ENCODE measurements at regions not wholly inside any gene's neighbourhood (a gene's known extent, or its start where the extent isn't known, plus 50 kb on each side); places are given as distances from the start of the nearest gene placed in this dataset.

DNA sequence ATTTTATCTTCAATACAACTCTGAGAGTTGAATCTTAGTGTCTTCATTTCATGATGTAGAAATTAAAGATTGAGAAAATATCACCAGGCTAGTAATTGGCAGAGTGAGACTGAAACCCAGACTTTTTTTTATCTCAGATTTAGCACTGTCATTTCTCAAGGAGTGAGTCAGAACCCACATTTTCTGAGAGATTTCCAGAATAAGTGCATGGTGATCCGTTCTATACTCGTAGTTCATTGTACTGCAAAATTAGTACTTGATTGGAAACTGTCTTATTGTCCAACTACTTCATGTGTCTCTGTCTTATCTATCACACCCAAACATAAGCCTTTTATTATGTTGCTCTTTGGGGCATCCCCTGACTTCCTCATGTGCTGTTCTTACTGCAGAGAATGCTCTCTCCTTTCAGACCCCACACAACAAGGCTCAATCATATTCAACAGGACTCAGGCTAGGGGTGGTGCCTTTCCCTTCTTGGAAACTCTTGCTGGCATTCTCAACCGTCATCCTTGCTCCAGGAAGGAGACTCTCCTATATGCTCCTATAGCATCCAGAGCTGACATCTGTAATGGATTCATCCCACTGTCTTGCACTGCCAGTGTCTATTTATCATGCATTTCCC, 76.7 kb upstream of the BLID start:
- DNase-seq (ENCODE audit: low spot score) = no peak
- Histone ChIP-seq H3K4me3 (no peak overlapping the region), H3K27ac (peak overlapping the region; percentile 51 to 77)
- TF ChIP-seq, protein P1, sequence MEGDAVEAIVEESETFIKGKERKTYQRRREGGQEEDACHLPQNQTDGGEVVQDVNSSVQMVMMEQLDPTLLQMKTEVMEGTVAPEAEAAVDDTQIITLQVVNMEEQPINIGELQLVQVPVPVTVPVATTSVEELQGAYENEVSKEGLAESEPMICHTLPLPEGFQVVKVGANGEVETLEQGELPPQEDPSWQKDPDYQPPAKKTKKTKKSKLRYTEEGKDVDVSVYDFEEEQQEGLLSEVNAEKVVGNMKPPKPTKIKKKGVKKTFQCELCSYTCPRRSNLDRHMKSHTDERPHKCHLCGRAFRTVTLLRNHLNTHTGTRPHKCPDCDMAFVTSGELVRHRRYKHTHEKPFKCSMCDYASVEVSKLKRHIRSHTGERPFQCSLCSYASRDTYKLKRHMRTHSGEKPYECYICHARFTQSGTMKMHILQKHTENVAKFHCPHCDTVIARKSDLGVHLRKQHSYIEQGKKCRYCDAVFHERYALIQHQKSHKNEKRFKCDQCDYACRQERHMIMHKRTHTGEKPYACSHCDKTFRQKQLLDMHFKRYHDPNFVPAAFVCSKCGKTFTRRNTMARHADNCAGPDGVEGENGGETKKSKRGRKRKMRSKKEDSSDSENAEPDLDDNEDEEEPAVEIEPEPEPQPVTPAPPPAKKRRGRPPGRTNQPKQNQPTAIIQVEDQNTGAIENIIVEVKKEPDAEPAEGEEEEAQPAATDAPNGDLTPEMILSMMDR (IDR thresholded peaks at IDR 0.05) = no peak

DNA sequence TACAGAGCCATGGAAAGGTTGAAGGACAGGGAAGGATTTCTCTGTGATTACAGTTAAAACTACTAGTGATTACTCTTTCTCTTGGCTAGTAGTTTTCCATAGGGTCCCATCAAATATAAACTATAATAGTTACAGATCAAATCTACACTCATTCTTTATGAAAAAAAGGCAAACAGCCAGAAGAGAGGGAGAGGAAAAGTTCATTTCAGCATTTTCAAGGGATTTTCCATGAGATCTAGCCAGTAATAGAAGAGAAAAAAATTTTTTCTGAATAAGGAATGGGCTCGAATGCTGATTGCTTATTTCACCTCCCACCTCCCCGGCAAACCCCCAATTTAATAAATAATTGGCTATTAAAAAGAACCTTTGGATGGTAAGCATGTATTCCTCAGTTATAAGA, 74.8 kb upstream of the BLID start:
- DNase-seq (ENCODE audit: low spot score) = no peak
- peak overlapping the region; percentile 13 to 15 for H3K27ac ChIP-seq
- no peak overlapping the region for H3K4me3 ChIP-seq
- TF ChIP-seq, protein P1 (IDR thresholded peaks at IDR 0.05) = no peak

DNA sequence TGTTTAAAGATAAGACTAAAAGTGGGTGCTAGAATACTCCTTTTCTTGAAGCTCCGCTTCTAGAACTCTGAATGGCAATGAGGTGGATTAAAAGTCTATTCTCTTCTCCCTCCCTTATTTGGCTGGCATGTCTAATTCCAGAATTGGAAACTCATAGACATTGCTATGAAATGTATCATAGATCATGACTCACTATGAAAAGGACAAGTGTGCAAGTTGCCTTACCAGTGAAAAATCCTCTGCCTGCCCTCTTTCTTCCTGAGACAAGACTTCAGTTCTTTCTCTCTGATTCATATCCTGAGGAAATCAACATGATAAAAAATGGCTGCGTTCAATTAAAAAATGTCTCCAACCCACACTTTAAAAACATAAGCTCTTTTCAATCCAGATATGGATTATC, 73.2 kb upstream of the BLID start:
- peak overlapping the region; percentile 65 to 91 for H3K27ac ChIP-seq
- no peak for DNase-seq (ENCODE audit: low spot score)
- H3K4me3 ChIP-seq = no peak overlapping the region
- TF ChIP-seq, protein P1 (IDR thresholded peaks at IDR 0.05) = no peak

DNA sequence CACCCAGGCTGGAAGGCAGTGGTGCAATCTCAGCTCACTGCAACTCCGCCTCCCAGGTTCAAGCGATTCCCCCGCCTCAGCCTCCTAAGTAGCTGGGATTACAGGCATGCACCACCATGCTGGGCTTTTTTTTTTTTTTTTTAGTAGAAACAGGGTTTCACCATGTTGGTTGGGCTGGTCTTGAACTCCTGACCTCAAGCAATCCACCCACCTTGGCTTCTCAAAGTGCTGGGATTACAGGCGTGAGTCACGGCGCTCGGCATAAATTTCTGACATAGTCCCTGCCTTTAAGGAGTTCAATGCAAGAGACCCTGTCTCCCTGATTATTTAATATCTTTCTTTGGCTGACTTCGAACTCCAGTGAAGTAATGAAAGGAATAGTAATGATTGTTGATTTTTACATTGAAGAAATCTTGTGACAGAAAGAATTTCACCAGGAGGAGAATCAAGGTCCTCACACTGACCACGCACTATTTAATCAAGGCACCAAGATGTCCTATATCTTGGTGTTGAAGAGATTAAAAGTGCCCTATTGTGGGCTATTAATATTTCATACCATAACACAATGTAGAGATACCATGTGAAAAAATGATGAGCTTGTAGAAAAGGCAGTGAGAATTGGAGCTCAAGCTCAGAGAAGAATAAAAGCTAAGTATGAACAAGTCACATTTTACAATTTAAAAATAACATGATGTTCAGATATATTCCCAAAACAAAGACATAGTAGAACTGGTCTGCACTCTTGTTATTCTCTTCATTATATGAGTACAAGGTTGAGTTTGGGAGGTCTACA, 71.6 kb upstream of the BLID start:
- no peak for DNase-seq (ENCODE audit: low spot score)
- Histone ChIP-seq H3K4me3 (no peak overlapping the region), H3K27ac (peak overlapping the region; percentile 65 to 70)
- TF ChIP-seq, protein P1 (IDR thresholded peaks at IDR 0.05) = no peak

DNA sequence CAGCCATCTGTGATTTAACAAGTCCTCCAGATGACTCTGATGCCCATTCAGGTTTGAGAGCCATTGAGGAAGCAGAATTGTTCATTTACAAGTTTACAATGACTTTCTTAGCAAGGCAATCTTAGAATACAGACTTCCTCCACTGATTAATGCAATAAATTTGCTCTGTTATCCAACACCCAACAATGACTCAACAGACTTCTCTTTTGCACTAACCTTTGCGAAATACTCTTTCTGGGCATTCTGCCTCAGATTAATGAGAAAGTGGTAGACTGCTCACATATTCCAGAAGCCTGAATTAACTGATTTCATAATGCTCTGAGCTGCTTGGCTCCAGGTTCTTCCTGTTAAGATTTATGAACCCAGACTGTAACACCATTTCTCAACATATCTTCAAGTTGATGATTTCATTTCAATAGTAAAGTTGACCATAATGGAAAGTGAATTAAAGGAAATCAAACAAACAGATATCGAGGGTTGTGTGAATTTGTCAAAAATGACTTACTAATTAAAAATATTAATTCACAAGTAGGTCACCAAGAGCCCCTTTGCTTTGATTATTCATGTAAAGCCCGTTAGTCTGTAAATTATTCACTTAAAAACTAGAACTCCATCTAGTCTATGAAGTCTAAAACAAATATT, 70.5 kb upstream of the BLID start:
- no peak overlapping the region for H3K4me3 ChIP-seq
- peak overlapping the region; percentile 49 to 65 for H3K27ac ChIP-seq
- no peak for DNase-seq (ENCODE audit: low spot score)
- TF ChIP-seq, protein P1 (IDR thresholded peaks at IDR 0.05) = no peak

DNA sequence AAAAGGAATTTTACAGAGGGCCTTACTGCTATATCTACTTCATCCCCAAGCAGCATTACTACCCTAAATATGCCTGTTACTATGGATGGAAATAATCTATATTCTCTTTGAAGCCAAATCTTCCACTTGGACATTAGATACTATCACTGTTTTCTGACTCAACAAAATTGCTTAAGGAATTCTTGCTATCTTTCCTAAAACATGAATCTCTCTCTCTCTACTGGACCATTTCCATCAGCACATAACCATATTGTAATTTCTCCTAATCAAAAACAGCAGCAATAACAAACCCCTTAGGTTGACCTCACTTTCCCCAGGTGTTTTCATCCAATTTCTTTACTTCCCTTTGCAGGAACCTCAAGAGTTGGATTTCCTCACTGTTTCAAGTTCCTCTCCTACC, 67.9 kb upstream of the BLID start:
- no peak for DNase-seq (ENCODE audit: low spot score)
- H3K4me3 ChIP-seq = no peak overlapping the region
- TF ChIP-seq, protein P1 (IDR thresholded peaks at IDR 0.05) = no peak
- H3K27ac ChIP-seq = no peak overlapping the region
